H9 (cell line): ENCODE measurements at regions not wholly inside any gene's neighbourhood (a gene's known extent, or its start where the extent isn't known, plus 50 kb on each side); places are given as distances from the start of the nearest gene placed in this dataset.

ENCODE experiments used
- DNase-seq: peaks from one replicate; pipeline ENCODE4 v3.0.0-alpha.2; 2017
- H2AFZ ChIP-seq: one replicate; pipeline ENCODE4 v1.6.1; 2013; ENCODE audit warnings: mild to moderate bottlenecking, low read length, control low read depth, moderate library complexity
- H2AK5ac ChIP-seq: 2 replicates; pipeline ENCODE4 v1.6.1; 2013; ENCODE audit warnings: low read length, control low read depth, mixed read lengths; ENCODE audit not compliant: insufficient read length
- H2BK120ac ChIP-seq: one replicate; pipeline ENCODE4 v1.6.1; 2013; ENCODE audit warnings: low read depth, mild to moderate bottlenecking, low read length, control low read depth, inconsistent platforms; ENCODE audit not compliant: poor library complexity, severe bottlenecking
- H2BK12ac ChIP-seq: 2 replicates; pipeline ENCODE4 v1.6.1; 2013; ENCODE audit warnings: low read length, control low read depth, mixed read lengths, low read depth; ENCODE audit not compliant: insufficient read length
- H2BK15ac ChIP-seq: 2 replicates; pipeline ENCODE4 v1.6.1; 2013; ENCODE audit warnings: low read depth, low read length, control low read depth
- H2BK20ac ChIP-seq: one replicate; pipeline ENCODE4 v1.6.1; 2013; ENCODE audit warnings: low read depth, mild to moderate bottlenecking, low read length, control low read depth, inconsistent platforms; ENCODE audit not compliant: poor library complexity, severe bottlenecking
- H2BK5ac ChIP-seq: 2 replicates; pipeline ENCODE4 v1.6.1; 2013; ENCODE audit warnings: low read length, control low read depth, mixed read lengths; ENCODE audit not compliant: insufficient read length
- H3K14ac ChIP-seq: 2 replicates; pipeline ENCODE4 v1.6.1; 2013; ENCODE audit warnings: low read length, control low read depth; ENCODE audit not compliant: insufficient read depth
- H3K18ac ChIP-seq: 2 replicates; pipeline ENCODE4 v1.6.1; 2013; ENCODE audit warnings: low read depth, mild to moderate bottlenecking, mixed read lengths, low read length, control low read depth; ENCODE audit not compliant: insufficient read length
- H3K23ac ChIP-seq: 2 replicates; pipeline ENCODE4 v1.6.1; 2013; ENCODE audit warnings: low read length, control low read depth, mixed read lengths, low read depth; ENCODE audit not compliant: insufficient read length
- H3K23me2 ChIP-seq: 2 replicates; pipeline ENCODE4 v1.6.1; 2013; ENCODE audit warnings: low read depth, mild to moderate bottlenecking, mixed read lengths, low read length, control low read depth; ENCODE audit not compliant: insufficient read length, poor library complexity, severe bottlenecking
- H3K27ac ChIP-seq: 2 replicates; pipeline ENCODE4 v1.5.1; 2013; ENCODE audit warnings: low read length, control low read depth, mixed read lengths, low read depth; ENCODE audit not compliant: insufficient read length
- H3K27me3 ChIP-seq: 2 replicates; pipeline ENCODE4 v1.6.1; 2013; ENCODE audit warnings: low read length, control low read depth, inconsistent platforms; ENCODE audit not compliant: insufficient read depth
- H3K4ac ChIP-seq: 2 replicates; pipeline ENCODE4 v1.6.1; 2013; ENCODE audit warnings: low read depth, mild to moderate bottlenecking, control low read depth, inconsistent platforms, low read length, moderate library complexity
- H3K4me1 ChIP-seq: 2 replicates; pipeline ENCODE4 v1.6.1; 2013; ENCODE audit warnings: low read length, control low read depth, inconsistent platforms; ENCODE audit not compliant: insufficient read depth
- H3K4me2 ChIP-seq: 2 replicates; pipeline ENCODE4 v1.6.1; 2013; ENCODE audit warnings: low read length, control low read depth, mixed read lengths; ENCODE audit not compliant: insufficient read length, insufficient read depth
- H3K56ac ChIP-seq: 2 replicates; pipeline ENCODE4 v1.6.1; 2013; ENCODE audit warnings: low read depth, mild to moderate bottlenecking, mixed read lengths, low read length, control low read depth; ENCODE audit not compliant: insufficient read length
- H3K79me1 ChIP-seq: 2 replicates; pipeline ENCODE4 v1.6.1; 2013; ENCODE audit warnings: low read depth, mild to moderate bottlenecking, moderate library complexity, low read length, control low read depth, inconsistent platforms; ENCODE audit not compliant: insufficient read depth, poor library complexity, severe bottlenecking
- H3K79me2 ChIP-seq: 2 replicates; pipeline ENCODE4 v1.6.1; 2013; ENCODE audit warnings: low read length, control low read depth, inconsistent platforms; ENCODE audit not compliant: insufficient read depth
- H3K9ac ChIP-seq: 2 replicates; pipeline ENCODE4 v1.6.1; 2013; ENCODE audit warnings: low read length, control low read depth, mixed read lengths; ENCODE audit not compliant: insufficient read length; ENCODE audit errors: extremely low read depth
- H3K9me3 ChIP-seq: one replicate; pipeline ENCODE4 v1.6.1; 2013; ENCODE audit warnings: low read depth, low read length, inconsistent platforms; ENCODE audit not compliant: control insufficient read depth
- H3T11ph ChIP-seq: one replicate; pipeline ENCODE4 v1.6.1; 2013; ENCODE audit warnings: mild to moderate bottlenecking, low read length, control low read depth, inconsistent platforms
- H4K20me1 ChIP-seq: one replicate; pipeline ENCODE4 v1.6.1; 2013; ENCODE audit not compliant: control insufficient read depth, insufficient read length, insufficient read depth
- H4K5ac ChIP-seq: 2 replicates; pipeline ENCODE4 v1.6.1; 2013; ENCODE audit warnings: low read depth, mild to moderate bottlenecking, mixed read lengths, low read length, control low read depth; ENCODE audit not compliant: insufficient read length
- H4K8ac ChIP-seq: replicated peaks from 2 replicates; pipeline ENCODE4 v1.6.1; 2013; ENCODE audit warnings: low read length, control low read depth, mixed read lengths, low read depth; ENCODE audit not compliant: insufficient read length
- H4K91ac ChIP-seq: 2 replicates; pipeline ENCODE4 v1.6.1; 2013; ENCODE audit warnings: low read depth, mild to moderate bottlenecking, moderate library complexity, mixed read lengths, low read length, control low read depth; ENCODE audit not compliant: insufficient read length
- H3K27ac Mint-ChIP-seq, 3 experiments: 2 replicates in 2 of 3; 3 replicates in 1 of 3; pipeline ENCODE4 v1.8.0; 2020 to 2021; ENCODE audit warnings: mixed read lengths in 3 of 3, mild to moderate bottlenecking in 1 of 3, moderate library complexity in 1 of 3
- H3K27me3 Mint-ChIP-seq: 2 replicates; pipeline ENCODE4 v1.8.0; 2021; ENCODE audit warnings: low read depth, mild to moderate bottlenecking, moderate library complexity, mixed read lengths
- H3K36me3 Mint-ChIP-seq, 3 experiments: 2 replicates in 2 of 3; 3 replicates in 1 of 3; pipeline ENCODE4 v1.8.0; 2020 to 2021; ENCODE audit warnings: low read depth in 3 of 3, mixed read lengths in 3 of 3; ENCODE audit not compliant: insufficient read depth in 1 of 3
- H3K4me1 Mint-ChIP-seq, 2 experiments: 2 replicates each; pipeline ENCODE4 v1.8.0; 2020; ENCODE audit warnings: mixed read lengths in 2 of 2
- H3K4me3 Mint-ChIP-seq, 2 experiments: 2 replicates in 1 of 2; 3 replicates in 1 of 2; pipeline ENCODE4 v1.8.0; 2020 to 2021; ENCODE audit warnings: mild to moderate bottlenecking in 2 of 2, mixed read lengths in 2 of 2, moderate library complexity in 1 of 2
- H3K9me3 Mint-ChIP-seq, 2 experiments: 2 replicates in 1 of 2; 3 replicates in 1 of 2; pipeline ENCODE4 v1.8.0; 2020; ENCODE audit warnings: mild to moderate bottlenecking in 2 of 2, mixed read lengths in 2 of 2, moderate library complexity in 1 of 2
- CTCF ChIP-seq: fragments of 200-600 bp; sonication (generic); conservative IDR thresholded peaks from 3 replicates; pipeline ENCODE4 v1.8.0; 2021; ENCODE audit warnings: antibody characterized with exemption, mild to moderate bottlenecking
- WGBS: extraction: QIAGEN DNeasy Blood & Tissue Kit; methylation state at CpG from one replicate; pipeline ENCODE4 v1.1.7; 2013; ENCODE audit warnings: missing lambda C conversion rate, low lambda C conversion rate, mixed read lengths; ENCODE audit not compliant: insufficient read length; ENCODE audit errors: extremely low coverage; 5-methylcytosine and 5-hydroxymethylcytosine counted together

- Mint-ChIP-seq H3K27ac (no peak overlapping the region), H3K9me3 (no peaks in the 10 kb centered on the region; a peak in 1 of 5 replicates), H3K4me3 (no peak overlapping the region), H3K27me3 (no peaks in the 10 kb centered on the region), H3K4me1 (peaks cover 5 to 7% of the 10 kb centered on the region in 2 experiments; a peak in 3 of 4 replicates), H3K36me3 (no peaks in the 10 kb centered on the region)
- H4K8ac ChIP-seq: no peak overlapping the region
- no peak overlapping the region for H2AK5ac ChIP-seq
- H3K23me2 ChIP-seq: no peaks in the 10 kb centered on the region
- no peak overlapping the region for H2AFZ ChIP-seq
- no peak for DNase-seq
- H2BK12ac ChIP-seq: no peak overlapping the region
- H4K5ac ChIP-seq: no peak overlapping the region
- H3K56ac ChIP-seq: no peak overlapping the region
- H4K91ac ChIP-seq: no peak overlapping the region
- no peak overlapping the region for H2BK5ac ChIP-seq
- no peaks in the 10 kb centered on the region for H3K9me3 ChIP-seq
- H2BK120ac ChIP-seq: no peak overlapping the region
- H3K79me2 ChIP-seq: no peaks in the 10 kb centered on the region
- TF ChIP-seq CTCF: no peak
- no CpG with 5 or more reads among the region's 2 CpGs for WGBS
- no peaks in the 10 kb centered on the region for H3K4me1 ChIP-seq
- H2BK20ac ChIP-seq: no peak overlapping the region
- H3K27ac ChIP-seq: no peak overlapping the region
- H3K4me2 ChIP-seq: no peak overlapping the region
- H3K9ac ChIP-seq: no peak overlapping the region
- H3K23ac ChIP-seq: no peak overlapping the region
- H3K79me1 ChIP-seq: no peaks in the 10 kb centered on the region
- H3K14ac ChIP-seq: no peak overlapping the region
- H3K4ac ChIP-seq: no peak overlapping the region
- no peak overlapping the region for H2BK15ac ChIP-seq
- no peak overlapping the region for H3T11ph ChIP-seq
- no peak overlapping the region for H3K18ac ChIP-seq
- H4K20me1 ChIP-seq: no peaks in the 10 kb centered on the region
- no peaks in the 10 kb centered on the region for H3K27me3 ChIP-seq
Observed at GRCh38 chr12:91920741-91921140, 224.9 kb downstream of the BTG1 start.
